ENCODE measurements at regions not wholly inside any gene's neighbourhood (a gene's known extent, or its start where the extent isn't known, plus 50 kb on each side); places are given as distances from the start of the nearest gene placed in this dataset.
"Not testable (repeated sequence)": the region's sequence is repeated elsewhere in the genome, so short reads cannot be mapped to it uniquely, and the experiment has no call there.

- peaks cover 7% of the 10 kb centered on the region for H3K27me3 ChIP-seq (ENCODE audit: control insufficient read depth, insufficient read depth, low read length)
- H3K4me3 ChIP-seq (ENCODE audit: low read depth, low read length), result no peak overlapping the region
- no peak for TF ChIP-seq CTCF (IDR thresholded peaks at IDR 0.05; ENCODE audit: insufficient read depth, low read length, poor library complexity, severe bottlenecking)
- H3K36me3 ChIP-seq (ENCODE audit: control insufficient read depth, insufficient read depth, low read length), result no peaks in the 10 kb centered on the region
- DNase-seq (ENCODE audit: low read depth), result no peak
Observed at GRCh38 chr2:236997069-236997715, 88.5 kb upstream of the COPS8 start.

- no peak for DNase-seq (ENCODE audit: low read depth)
- Histone ChIP-seq H3K36me3 (ENCODE audit: control insufficient read depth, insufficient read depth, low read length) (no peaks in the 10 kb centered on the region), H3K4me3 (ENCODE audit: low read depth, low read length) (no peak overlapping the region), H3K27me3 (ENCODE audit: control insufficient read depth, insufficient read depth, low read length) (peaks cover 7% of the 10 kb centered on the region)
- no peak for TF ChIP-seq CTCF (IDR thresholded peaks at IDR 0.05; ENCODE audit: insufficient read depth, low read length, poor library complexity, severe bottlenecking)
Observed at GRCh38 chr2:236998236-236998635, 87.5 kb upstream of the COPS8 start.

DNA sequence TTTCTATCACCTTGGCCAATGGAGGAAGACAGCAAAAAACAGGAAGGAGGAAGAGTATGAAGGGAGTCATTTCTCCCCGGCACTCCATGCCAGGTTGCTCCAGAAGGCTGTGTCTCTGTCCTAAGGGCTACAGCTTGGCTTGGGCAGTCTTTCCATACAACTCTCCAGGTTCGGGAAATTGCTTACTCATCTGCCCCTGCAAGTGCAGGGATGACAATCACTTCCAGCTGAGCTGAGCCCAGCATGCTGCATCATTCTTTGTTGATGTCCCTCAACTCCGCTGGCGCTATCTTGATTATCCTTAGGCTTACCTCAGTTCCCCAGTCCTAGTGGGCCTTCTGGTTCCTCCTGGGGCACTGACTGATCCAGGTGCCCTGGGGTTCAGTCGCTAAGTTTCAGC is 86.9 kb upstream of the COPS8 start:
- no peak for TF ChIP-seq CTCF (IDR thresholded peaks at IDR 0.05; ENCODE audit: insufficient read depth, low read length, poor library complexity, severe bottlenecking)
- no peaks in the 10 kb centered on the region for H3K36me3 ChIP-seq (ENCODE audit: control insufficient read depth, insufficient read depth, low read length)
- H3K27me3 ChIP-seq (ENCODE audit: control insufficient read depth, insufficient read depth, low read length), result peaks cover 6% of the 10 kb centered on the region
- DNase-seq (ENCODE audit: low read depth), result no peak
- H3K4me3 ChIP-seq (ENCODE audit: low read depth, low read length), result no peak overlapping the region

DNA sequence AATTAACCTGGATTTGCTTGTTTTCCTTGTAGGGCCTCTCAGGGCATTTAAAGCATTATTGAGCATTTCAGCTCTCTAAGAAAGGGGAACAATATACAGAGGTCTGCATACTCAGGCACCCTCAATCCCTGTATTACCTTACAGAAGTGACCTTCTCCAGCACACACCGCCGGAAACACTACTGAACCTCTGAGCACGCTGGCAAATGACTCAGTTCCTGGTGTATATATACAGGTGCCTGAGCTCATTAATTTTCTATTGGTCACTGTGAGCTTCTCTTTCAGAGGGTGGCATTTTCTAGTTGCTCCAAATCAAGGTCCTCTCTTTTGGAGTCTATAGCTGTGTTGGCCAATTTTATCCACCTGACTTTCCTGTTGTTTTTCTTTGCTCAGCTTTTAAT is 85.2 kb upstream of the COPS8 start:
- H3K4me3 ChIP-seq (ENCODE audit: low read depth, low read length), result no peak overlapping the region
- H3K36me3 ChIP-seq (ENCODE audit: control insufficient read depth, insufficient read depth, low read length), result no peaks in the 10 kb centered on the region
- no peak for DNase-seq (ENCODE audit: low read depth)
- no peaks in the 10 kb centered on the region for H3K27me3 ChIP-seq (ENCODE audit: control insufficient read depth, insufficient read depth, low read length)
- TF ChIP-seq CTCF (IDR thresholded peaks at IDR 0.05; ENCODE audit: insufficient read depth, low read length, poor library complexity, severe bottlenecking), result no peak

DNA sequence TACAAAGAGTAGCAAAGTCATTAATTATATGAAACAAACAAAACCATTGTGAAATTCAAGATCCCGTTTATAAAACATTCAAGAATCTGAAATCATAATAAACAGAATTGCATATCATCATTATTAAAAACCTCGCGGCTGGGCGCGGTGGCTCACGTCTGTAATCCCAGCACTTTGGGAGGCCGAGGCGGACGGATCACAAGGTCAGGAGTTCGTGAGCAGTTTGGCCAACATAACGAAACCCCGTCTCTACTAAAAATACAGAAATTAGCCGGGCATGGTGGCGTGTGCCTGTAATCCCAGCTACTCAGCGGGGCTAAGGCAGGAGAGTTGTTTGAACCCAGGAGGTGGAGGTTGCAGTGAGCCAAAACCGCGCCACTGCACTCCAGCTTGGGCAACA is 80.3 kb upstream of the COPS8 start:
- not testable (repeated sequence) for H3K36me3 ChIP-seq (ENCODE audit: control insufficient read depth, insufficient read depth, low read length); H3K4me3 ChIP-seq (ENCODE audit: low read depth, low read length); H3K27me3 ChIP-seq (ENCODE audit: control insufficient read depth, insufficient read depth, low read length); DNase-seq (ENCODE audit: low read depth)

DNA sequence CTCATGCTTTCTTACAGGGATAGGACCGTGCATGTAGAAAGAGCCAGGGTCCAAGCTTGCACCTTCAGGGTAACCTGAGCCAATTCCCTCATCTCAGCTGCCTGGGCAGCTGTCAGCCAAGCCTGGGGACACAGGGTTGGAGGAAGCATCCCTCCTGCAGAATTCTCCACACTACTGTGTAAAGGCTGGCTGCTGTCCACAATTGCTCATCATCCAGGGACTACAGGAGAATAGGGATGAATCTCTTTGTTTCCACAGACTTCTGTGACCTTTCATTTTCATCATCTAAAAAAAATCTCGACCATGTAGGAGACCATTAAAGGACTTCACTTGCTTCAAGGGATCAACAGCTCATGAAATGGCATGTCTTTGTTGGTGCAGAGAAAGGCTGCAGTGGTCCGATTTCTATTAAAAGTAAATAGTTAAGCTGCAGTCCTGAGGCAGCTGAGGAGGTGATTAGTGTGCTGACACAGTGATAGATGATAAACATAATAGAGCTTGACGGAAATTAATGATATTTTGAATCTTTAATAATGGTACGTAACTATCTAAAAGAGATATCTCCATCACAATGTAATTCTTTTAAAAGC is 74.4 kb upstream of the COPS8 start:
- H3K27me3 ChIP-seq (ENCODE audit: control insufficient read depth, insufficient read depth, low read length), result peaks cover 5% of the 10 kb centered on the region
- no peak for TF ChIP-seq CTCF (IDR thresholded peaks at IDR 0.05; ENCODE audit: insufficient read depth, low read length, poor library complexity, severe bottlenecking)
- no peak for DNase-seq (ENCODE audit: low read depth)
- H3K4me3 ChIP-seq (ENCODE audit: low read depth, low read length), result no peak overlapping the region
- no peaks in the 10 kb centered on the region for H3K36me3 ChIP-seq (ENCODE audit: control insufficient read depth, insufficient read depth, low read length)
